ENCODE measurements at regions not wholly inside any gene's neighbourhood (a gene's known extent, or its start where the extent isn't known, plus 50 kb on each side); places are given as distances from the start of the nearest gene placed in this dataset.

- TF ChIP-seq CTCF (conservative IDR thresholded peaks at IDR 0.05; ENCODE audit: low read depth in 2 of 2) (no peak), ZNF331 (CRISPR knock-in tag; IDR thresholded peaks at IDR 0.05; ENCODE audit: low read depth) (no peak), POLR2AphosphoS5 (IDR thresholded peaks at IDR 0.05; ENCODE audit: low read depth) (no peak)
Measured at GRCh38 chr10:46220187-46220586, 66.6 kb upstream of the ANTXRL start (continued).

GRCh38 chr10:46220872-46221538, 65.8 kb upstream of the ANTXRL start:
- peaks cover 4% of the 10 kb centered on the region; the same call in 2 of the 3 replicates for H3K9me3 Mint-ChIP-seq
- H3K27me3 Mint-ChIP-seq (ENCODE audit: insufficient read depth, low read depth, poor library complexity): peaks cover 9% of the 10 kb centered on the region
- H3K9me2 ChIP-seq (ENCODE audit: insufficient read depth): peaks cover 6% of the 10 kb centered on the region; the same call in 1 of the 2 replicates
- H3K4me1 ChIP-seq (ENCODE audit: insufficient read depth): no peaks in the 10 kb centered on the region
- H3K4me3 ChIP-seq: no peak overlapping the region
- TF ChIP-seq REST (IDR thresholded peaks at IDR 0.05; ENCODE audit: unreplicated experiment) (no peak), CTCF (conservative IDR thresholded peaks at IDR 0.05; ENCODE audit: low read depth in 2 of 2) (0 out of 4 replicates have a peak, but pooled peaks have one; percentile 10 to 17)
- H3K4me3 Mint-ChIP-seq: no peak overlapping the region
- no peak overlapping the region for H3K27ac Mint-ChIP-seq
- H3K4me1 Mint-ChIP-seq: peaks cover 4% of the 10 kb centered on the region; the same call in 1 of the 3 replicates
- no peaks in the 10 kb centered on the region for H3F3A ChIP-seq (replicated peaks; ENCODE audit: low read depth)
- no peaks in the 10 kb centered on the region for H4K20me1 ChIP-seq (replicated peaks; ENCODE audit: insufficient read depth)
- H2AFZ ChIP-seq: no peak overlapping the region
- no peak overlapping the region for H3K27ac ChIP-seq (ENCODE audit: low read depth)
- H3K4me2 ChIP-seq: no peak overlapping the region
- no peaks in the 10 kb centered on the region for H3K36me3 ChIP-seq (ENCODE audit: insufficient read depth)
- no peaks in the 10 kb centered on the region; the same call in 1 of the 3 replicates for H3K36me3 Mint-ChIP-seq (ENCODE audit: low read depth)
- peak; percentile 22 for DNase-seq (ENCODE audit: low spot score)
- ATAC-seq: peak; percentile 59; the same call in 2 of the 3 replicates
- no peaks in the 10 kb centered on the region for H3K27me3 ChIP-seq (ENCODE audit: insufficient read depth)
- H3K79me2 ChIP-seq (replicated peaks; ENCODE audit: insufficient read depth): no peaks in the 10 kb centered on the region

Data from GM23338 (cell line).